Epithelial cell of prostate (primary cell): ENCODE measurements at regions not wholly inside any gene's neighbourhood (a gene's known extent, or its start where the extent isn't known, plus 50 kb on each side); places are given as distances from the start of the nearest gene placed in this dataset.
A peak's percentile ranks its signal among the peaks of the same experiment; 100 is the strongest.

Source experiments
- DNase-seq: peaks from one replicate; pipeline ENCODE4 v3.0.0-alpha.2; 2011; ENCODE audit warnings: low read depth, low spot score
- H3K27ac ChIP-seq: fragments of 450-650 bp; 2 replicates; pipeline ENCODE4 v1.5.1; 2017; ENCODE audit warnings: mild to moderate bottlenecking

DNA sequence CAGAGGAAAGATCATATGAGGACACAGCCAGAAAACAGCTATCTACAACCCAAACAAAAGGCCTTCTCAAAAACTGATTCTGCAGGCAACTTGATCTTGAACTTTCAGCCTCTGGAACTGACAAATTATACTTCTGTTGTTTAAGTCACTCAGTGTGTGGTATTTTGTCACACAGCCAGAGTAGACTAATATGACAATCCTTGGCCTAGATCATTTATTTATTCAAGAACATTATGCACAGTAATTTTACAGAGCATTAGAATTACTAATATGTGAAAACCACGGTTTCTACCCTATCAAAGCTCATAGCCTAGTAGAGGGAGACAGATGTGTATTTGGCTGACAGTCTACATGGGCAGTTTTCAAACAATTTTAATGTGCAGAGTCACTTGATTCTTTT lies 167.8 kb upstream of the PCDH18 start:
- DNase-seq = no peak
- H3K27ac ChIP-seq = no peak overlapping the region

DNA sequence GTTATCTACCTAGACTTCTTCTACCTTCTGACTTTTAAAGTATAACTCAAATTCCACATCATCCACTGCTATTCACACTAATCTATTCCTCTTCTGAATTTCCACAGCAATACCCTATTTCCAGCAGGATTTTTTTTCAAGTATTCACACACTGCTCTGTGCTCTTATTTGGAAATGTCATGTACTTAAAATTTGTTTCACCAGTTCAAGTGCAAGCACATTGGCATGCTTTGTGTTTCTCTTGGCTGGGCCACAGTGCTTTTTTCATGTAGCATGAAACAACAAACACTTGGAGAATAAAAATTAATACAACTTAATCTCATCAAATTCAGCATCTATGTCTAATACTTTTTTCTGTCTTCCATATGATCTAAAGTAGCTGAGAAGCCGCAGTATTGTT lies 161.8 kb upstream of the PCDH18 start:
- DNase-seq = no peak
- H3K27ac ChIP-seq = no peak overlapping the region

DNA sequence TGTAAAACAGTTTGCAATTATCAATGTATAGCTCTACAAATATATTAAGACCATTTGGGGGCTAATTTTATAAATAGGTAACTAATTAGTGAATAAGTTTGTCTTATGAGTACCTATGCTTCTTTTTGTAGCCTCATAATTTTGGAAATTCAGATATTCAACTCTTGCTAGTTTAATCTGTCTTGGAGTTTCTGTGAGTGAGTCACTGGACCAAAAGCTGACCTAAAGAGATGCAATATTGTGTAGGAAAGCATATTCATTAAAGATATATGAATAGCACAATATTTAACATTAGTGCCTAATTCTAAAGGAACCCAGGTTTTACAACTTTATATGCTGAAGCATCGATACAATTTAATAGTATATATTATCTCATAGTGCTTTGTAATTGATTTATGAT lies 161.3 kb upstream of the PCDH18 start:
- DNase-seq = no peak
- no peak overlapping the region for H3K27ac ChIP-seq

DNA sequence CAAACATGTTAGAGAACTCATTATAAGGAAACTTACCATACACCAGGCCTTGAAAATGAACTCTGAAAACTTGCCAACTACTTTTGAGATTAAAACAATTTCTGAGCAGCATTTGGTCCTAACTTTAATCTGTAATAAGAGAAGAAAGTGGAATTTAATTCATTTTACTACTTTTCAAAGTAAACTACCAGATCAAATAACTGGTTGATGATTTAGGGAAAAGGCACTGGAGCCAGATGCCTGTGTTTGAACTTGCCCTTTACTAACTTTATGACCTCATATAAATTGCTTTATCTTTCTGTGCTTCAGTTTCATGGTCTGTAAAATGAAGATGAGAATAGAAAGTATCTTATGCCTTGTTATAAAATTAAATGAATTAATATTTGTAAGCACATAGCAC lies 159.9 kb upstream of the PCDH18 start:
- no peak for DNase-seq
- no peak overlapping the region for H3K27ac ChIP-seq

DNA sequence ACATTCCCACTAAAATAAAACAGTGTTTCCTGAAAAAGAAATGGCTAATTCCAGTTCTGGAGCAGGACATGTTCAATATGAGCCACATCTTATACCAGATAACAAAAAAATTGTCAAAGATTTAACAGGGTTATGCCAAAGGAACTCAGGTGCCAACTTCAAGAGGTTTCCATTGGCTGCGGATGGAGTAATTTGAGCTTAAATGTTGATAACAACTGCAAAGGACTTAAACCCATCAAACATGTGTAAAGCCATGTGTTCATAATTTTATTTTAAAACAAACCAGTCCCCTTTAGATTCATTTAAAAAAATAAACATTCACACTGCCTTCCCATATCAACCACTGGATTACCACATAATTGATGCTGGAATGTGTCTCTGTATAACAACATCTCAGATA lies 156.4 kb upstream of the PCDH18 start:
- no peak for DNase-seq
- no peak overlapping the region for H3K27ac ChIP-seq

DNA sequence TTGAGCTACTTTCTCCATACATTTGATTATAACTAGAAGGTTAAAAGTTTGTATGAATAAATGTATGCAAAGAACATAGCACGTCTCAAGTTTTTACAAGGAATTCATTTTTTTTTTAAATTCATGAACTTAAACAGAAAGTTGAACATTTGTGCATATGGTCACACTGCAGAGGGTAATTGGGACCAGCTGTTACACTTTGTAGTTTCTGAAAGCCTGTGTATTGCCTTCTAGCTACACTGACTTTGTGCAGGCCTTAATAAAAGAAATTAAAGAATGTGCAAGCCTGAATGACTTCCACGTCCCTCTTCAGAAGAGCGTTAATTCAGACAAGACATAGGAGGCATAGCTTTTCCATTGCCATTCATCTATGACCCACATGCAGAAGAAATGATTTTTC lies 153.1 kb upstream of the PCDH18 start:
- H3K27ac ChIP-seq = no peak overlapping the region
- no peak for DNase-seq

DNA sequence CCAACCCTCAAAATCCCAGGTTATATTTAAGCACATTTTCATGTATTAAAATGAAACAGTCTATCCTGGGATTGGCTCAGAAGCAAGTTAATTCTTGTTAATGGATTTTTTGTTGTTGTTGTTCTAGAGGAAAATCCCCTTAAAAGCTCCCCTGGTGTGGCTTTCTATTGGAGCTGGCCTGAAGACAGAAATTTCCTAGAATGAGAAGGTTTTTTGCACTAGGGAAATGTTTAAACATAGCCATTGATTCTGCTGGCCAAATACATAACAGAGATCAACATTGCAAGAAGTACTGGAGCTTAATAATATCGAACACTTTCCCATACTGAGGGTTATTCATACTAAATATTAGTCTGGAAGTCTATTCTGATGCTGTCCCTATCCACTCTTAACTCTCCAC lies 148.8 kb upstream of the PCDH18 start:
- H3K27ac ChIP-seq = no peak overlapping the region
- DNase-seq = no peak

DNA sequence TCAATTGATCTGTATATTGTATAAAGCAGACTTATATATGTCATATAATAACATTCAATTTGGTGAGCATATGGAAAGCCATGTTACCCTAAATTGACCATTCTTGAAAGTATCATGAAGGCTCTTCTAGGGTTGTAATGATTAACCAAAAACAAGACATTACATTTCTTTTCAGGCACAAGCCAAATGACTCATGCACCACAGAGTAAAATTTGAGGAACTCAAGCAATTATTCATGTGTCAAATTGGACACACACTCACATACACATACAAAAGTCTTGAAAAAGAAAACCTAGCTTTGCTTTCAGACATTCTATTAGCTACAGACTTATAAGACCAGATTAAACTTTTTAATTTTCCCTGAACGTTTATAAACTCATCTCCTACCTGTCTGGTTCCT lies 146.5 kb upstream of the PCDH18 start:
- no peak overlapping the region for H3K27ac ChIP-seq
- peak; percentile 26 for DNase-seq

DNA sequence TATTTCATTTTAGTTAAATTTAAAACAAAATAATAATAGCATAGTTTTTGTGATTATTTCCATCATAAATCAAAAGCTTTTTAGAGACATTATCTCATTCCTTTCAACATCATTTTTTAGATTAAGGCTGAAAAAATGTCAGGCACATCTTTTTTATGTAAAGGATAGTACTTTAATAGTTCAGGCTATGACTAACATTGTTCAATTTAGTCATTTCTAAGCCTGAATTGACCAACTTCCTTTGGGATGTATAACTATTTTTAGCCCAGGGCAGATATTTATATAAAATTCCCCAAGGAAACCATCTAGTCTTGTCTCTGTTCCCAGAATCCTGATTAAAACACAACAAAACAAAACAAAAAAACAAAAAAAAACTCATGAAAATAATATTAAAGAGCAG lies 145.6 kb upstream of the PCDH18 start:
- no peak for DNase-seq
- H3K27ac ChIP-seq = no peak overlapping the region

DNA sequence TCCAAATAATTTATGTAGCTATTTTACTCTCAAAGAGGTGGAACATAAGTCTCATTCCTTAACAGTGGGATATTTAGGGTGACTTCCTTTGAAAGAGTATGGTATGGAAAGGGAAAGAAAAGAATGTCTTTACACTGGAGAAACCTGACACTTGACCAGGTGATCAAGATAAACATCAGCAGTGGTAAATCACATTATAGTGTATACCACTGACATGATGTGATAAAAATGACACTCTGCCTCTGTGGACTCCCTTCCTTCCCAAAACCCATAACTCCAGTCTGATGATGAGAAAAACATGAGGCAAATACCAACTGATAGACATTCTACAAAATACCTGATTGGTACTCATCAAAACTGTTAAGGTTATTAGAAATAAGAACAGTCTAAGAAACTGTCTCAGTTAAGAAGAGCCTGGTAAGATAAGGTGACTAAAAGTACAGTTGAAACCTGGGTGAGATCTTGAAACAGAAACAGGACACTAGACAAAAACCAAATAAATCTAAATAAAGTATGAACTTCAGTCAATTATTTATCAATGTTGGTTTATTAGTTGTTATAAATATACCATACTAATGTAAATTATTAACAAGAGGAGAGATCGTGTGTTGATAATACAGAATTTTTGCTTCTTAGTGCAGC lies 144.2 kb upstream of the PCDH18 start:
- no peak overlapping the region for H3K27ac ChIP-seq
- DNase-seq = no peak

DNA sequence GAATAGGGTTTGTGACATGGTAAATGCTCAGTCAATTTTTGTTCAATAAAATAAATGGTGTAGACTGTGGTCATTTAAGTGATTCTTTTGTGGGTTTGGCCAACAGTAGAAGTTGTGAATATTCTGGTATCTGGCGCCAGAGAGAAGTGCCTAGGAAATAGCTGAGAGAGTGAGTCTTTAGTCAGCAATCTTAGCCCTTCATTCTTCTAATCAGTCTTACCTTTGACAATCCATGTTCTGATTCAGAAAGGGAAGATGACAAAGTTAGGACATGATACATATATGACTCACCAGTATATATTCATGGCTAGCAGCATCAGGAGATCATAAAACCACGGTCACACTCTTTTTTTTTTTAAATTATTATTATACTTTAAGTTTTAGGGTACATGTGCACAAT lies 141.8 kb upstream of the PCDH18 start:
- peak; percentile 29 for DNase-seq
- H3K27ac ChIP-seq = peak overlapping the region; percentile 20

DNA sequence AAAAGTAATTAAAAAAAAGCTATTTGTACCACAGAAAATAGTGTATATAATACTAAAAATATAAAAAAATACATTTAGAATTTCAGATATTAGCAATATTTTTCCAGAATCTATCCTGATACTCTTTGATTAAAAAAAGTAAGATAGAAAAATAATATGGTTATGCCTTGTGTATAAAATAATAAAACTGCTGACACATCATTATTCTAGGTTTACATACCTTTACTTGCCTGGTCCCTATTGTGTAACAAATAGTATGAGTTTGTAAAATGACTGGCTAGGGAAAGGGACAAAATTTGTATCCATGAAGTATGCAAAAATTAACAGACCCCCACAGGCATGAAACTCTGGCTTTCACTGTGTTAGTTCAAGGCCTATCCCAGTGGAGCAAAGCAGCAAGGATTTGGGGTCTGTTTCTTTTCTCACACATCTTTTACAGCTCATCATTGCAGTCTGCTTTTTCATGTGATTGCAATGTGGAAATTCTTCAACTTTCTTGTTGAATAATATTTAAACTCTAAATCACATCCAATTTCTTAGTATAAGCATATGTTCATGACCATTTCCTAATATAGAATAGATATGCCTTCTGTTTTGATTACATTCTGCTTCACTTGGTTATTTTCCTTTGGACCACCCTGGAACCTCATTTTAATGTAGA lies 136.7 kb upstream of the PCDH18 start:
- no peak for DNase-seq
- H3K27ac ChIP-seq = no peak overlapping the region

DNA sequence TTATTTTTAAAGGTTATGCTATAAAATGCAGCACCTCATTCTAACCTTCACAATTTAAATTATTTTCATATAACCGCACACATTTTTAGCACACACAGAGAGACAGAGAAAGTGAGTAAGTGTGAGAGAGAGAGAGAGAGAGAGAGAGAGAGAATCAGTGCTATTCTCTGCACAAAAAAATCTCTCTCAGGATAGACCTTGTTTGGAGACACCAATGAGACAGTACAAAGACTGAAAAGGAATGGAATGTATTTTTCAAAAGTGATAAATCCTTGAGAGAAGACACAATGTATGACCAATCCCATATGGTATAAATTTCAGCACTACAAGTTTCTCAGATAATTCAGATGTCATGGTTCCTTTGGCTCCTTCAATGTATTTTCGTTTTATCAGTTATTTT lies 132.1 kb upstream of the PCDH18 start:
- H3K27ac ChIP-seq = no peak overlapping the region
- DNase-seq = no peak

DNA sequence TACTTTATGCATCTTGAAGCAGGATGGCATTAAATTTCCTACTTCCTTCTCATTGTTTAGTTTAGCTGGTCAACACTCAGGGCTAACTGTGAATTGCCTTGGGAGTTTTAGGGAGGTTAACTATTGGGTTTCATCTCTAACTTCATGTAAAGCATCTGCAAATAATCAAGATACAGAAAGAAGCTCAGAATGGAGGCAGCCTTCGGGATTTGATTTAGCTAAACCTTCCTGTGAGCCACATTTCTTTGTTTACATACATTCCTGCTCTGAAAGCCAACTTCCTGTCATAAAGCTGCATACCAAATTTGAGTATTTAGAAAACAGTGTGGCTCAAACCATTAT lies 131.7 kb upstream of the PCDH18 start:
- no peak for DNase-seq

DNA sequence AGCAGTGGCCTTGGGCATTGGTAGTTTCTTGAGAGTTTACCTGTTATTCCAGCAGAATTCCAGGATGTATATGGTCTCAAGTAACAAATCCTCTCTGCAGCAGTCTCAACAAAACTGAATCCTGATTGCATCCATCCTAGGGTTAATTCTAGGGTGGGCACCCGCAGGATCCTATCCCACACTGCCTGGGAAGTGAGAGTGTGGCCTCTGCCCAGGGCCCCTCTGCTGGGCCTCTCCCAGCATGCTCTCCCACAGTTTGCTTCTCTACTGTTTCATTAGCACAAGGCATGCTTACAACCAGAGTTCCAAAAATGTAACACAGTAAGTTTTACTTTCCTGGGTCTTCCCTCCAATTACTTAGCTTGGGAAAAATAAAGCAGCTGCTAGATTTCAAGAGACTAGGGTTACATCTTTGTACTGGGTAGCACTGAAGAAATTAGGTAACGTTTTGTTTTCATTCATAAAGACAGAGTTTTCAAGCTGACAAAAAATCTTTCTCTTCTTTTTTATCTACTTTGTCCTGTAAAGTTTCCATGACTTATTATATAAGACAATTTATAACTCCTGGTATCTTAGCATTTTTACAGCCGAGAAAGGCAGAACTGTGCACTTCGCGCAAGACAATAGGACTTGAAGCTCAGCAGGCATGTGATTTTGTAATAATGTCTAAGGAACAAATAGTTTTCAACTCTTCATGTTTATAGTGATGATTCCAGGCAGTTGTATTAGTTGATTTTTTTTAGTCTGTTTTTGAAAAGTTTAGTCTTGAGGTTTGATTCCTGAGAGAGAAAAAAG lies 131.2 kb upstream of the PCDH18 start:
- DNase-seq = no peak
- H3K27ac ChIP-seq = no peak overlapping the region

More for the DNA sequence above, 131.7 kb upstream of the PCDH18 start:
- no peak overlapping the region for H3K27ac ChIP-seq

DNA sequence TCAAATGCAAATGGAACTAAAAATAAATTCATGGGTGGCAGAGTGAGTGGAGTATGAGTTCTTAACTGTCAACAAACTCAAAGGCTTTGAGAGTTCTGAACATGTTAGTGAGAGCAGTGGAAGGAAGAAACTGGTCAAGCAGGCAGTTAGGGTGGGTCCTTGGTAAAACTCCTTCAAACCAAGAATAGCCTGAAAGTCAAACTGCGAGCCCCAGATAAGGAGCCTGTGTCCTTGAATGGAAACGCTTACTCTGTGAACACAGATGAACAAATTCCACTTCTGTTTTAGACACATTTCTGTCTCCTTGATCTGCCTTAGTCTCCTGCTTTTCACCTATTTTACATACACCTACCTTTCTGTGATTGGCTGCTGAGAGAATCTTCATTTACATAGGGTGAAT lies 129.4 kb upstream of the PCDH18 start:
- DNase-seq = no peak

DNA sequence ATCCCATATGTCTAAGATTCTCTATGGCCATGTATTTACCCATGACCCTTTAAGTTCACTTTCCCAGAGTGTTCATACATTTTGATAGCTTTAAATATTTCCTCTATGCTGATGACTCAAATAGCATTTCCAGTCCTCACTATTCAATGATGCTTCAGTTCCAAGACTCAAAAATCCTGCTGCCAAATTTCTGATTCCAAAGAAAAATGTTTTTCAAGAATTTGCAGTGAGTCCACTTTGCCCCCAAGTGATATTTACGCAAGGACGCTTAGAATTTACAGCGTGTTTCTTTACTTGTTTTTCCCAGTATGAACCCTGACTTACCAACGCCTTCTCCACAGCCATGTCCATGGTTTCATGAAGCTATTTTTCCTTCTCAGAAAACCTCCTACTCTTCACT lies 127.9 kb upstream of the PCDH18 start:
- no peak for DNase-seq
- no peak overlapping the region for H3K27ac ChIP-seq

More for the DNA sequence above, 129.4 kb upstream of the PCDH18 start:
- H3K27ac ChIP-seq = no peak overlapping the region

DNA sequence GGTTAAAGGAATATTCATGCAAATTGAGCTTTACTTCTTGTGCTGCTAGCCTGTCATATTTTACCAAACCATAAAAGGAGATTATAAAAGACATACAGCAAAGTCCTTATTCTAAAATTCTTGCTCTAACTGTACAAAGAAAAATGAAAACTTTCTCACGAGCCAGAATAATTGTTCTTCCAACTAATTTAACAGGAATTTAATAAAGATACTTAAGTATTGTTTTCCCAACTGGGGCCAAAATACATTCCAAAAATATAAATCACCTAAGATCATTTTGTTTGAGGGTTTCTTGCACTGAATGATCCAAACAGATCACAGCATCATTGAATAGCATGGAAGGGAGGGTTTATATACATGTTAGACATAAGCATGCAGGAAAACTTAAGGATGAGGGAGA lies 127.1 kb upstream of the PCDH18 start:
- H3K27ac ChIP-seq = no peak overlapping the region
- no peak for DNase-seq

DNA sequence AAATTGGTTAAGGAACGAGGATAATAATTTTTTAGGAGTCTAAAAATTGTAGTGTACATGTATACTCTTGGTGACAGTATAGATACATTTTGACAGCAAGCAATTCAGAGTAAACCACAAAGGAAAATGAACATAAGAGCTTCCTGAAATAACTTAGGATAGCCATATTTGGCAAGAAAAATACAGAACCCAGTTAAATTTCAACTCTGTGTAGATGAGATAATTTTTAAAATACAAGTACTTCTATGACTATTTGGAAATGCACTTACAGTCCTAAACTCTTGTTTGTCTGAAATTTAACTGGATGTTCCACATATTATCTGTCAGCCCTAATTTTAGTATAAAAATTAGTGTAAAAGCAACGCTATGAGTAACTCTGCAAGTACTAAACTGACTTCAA lies 124.4 kb upstream of the PCDH18 start:
- no peak overlapping the region for H3K27ac ChIP-seq
- no peak for DNase-seq

DNA sequence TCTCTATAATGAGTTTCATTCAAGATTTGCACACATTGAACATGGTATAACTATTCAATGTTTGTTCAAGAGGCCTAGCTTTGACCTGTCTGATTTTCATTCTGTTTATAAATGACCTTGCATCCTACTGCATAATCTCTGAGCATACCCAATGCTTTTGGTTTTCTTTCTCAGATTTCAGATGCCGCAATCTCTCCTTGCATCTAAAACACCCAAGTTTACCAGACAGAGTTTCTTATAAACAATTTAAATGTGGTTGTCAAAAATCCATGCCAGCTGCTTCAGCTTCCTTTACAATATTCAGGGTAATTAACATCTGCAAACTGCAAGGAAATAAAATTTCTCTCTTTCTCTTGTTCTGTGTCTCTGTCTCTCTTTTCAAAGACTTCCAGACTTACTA lies 123.0 kb upstream of the PCDH18 start:
- no peak overlapping the region for H3K27ac ChIP-seq
- DNase-seq = no peak

DNA sequence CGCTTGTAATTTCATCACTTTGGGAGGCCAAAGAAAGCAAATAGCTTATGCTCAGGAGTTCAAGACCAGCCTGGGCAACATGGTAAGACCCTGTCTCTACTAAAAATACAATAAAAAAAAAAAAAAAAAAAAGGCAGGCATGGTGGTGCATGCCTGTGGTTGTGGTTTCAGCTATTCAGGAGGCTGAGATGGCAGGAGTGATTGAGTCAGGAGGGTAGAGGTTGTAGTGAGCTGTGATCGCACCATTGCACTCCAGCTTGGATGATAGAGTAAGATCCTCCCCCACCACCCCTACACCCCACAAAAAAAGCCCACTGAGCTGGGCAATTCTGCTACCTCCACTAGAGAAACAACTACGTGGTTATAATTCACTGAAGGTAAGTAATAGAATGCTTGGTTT lies 118.8 kb upstream of the PCDH18 start:
- no peak for DNase-seq
- H3K27ac ChIP-seq = no peak overlapping the region
